HepG2 (cell line): ENCODE measurements at regions not wholly inside any gene's neighbourhood (a gene's known extent, or its start where the extent isn't known, plus 50 kb on each side); places are given as distances from the start of the nearest gene placed in this dataset.

Source experiments
- ATAC-seq: fragments of 200-7000 bp; cut with Tn5 transposase; 3 replicates; pipeline ENCODE4 v1.9.1; 2020; ENCODE audit warnings: mild to moderate bottlenecking, moderate library complexity
- BruUV-seq: library from RNA; stranded (reverse); fragments of 400-500 nt; replicated peaks from 2 replicates; lab custom pipeline; 2021; lab: Mats Ljungman, UMichigan
- CTCF ChIA-PET: fragments of 300-600 bp; formaldehyde crosslinking; extraction: SDS; loops from one replicate; lab custom pipeline; 2021; ENCODE audit warnings: low total read pairs, inconsistent platforms, low intra/inter-chr PET ratio; lab: Yijun Ruan, JAX
- POLR2A ChIA-PET: fragments of 350-600 bp; sonication (Branson Sonifier 250); formaldehyde crosslinking; loops from one replicate; lab custom pipeline; 2020; ENCODE audit warnings: antibody characterized with exemption, inconsistent platforms; lab: Yijun Ruan, JAX
- DNase-seq: peaks from one replicate; pipeline ENCODE4 v3.0.0-alpha.2; 2015; ENCODE audit warnings: low spot score
- FAIRE-seq: peaks from 3 replicates; lab custom pipeline; 2011; peaks lifted over from hg19 to GRCh38; lab: Jason Lieb, UNC
- H2AFZ ChIP-seq: one replicate; pipeline ENCODE4 v1.6.1; 2011; ENCODE audit warnings: low read length, inconsistent platforms
- H3K27ac ChIP-seq: fragments of 300-600 bp; 3 replicates; pipeline ENCODE4 v1.8.0; 2011; ENCODE audit warnings: mixed run types, mild to moderate bottlenecking, mixed read lengths, low read length, inconsistent platforms; ENCODE audit not compliant: insufficient read depth; ENCODE audit errors: extremely low read length
- H3K27me3 ChIP-seq, 2 experiments: fragments of 200-600 bp in 1 of 2; 2 replicates in 1 of 2; 3 replicates in 1 of 2; pipeline versions ENCODE4 v1.6.0 to v1.8.0; 2011; ENCODE audit warnings: low read length in 2 of 2, mild to moderate bottlenecking in 2 of 2, moderate library complexity in 2 of 2, inconsistent platforms in 1 of 2; ENCODE audit not compliant: insufficient read depth in 2 of 2, control insufficient read depth in 1 of 2
- H3K36me3 ChIP-seq, 2 experiments: fragments of 200-600 bp in 1 of 2; replicated peaks in 1 of 2; 2 replicates in 1 of 2; 3 replicates in 1 of 2; pipeline versions ENCODE4 v1.5.1 to v1.8.0; 2011; ENCODE audit warnings: low read length in 2 of 2, inconsistent platforms in 1 of 2; ENCODE audit not compliant: insufficient read depth in 2 of 2, control insufficient read depth in 1 of 2
- H3K4me1 ChIP-seq: 2 replicates; pipeline ENCODE4 v1.5.1; 2012; ENCODE audit warnings: low read length, inconsistent platforms; ENCODE audit not compliant: insufficient read depth
- H3K4me2 ChIP-seq: 2 replicates; pipeline ENCODE4 v1.6.0; 2011; ENCODE audit warnings: low read depth, low read length, inconsistent platforms
- H3K4me3 ChIP-seq, 3 experiments: fragments of 200-600 bp in 1 of 3; sonication (generic), shearing (Covaris generic) in 1 of 3; replicated peaks in 1 of 3; 2 replicates each; pipeline ENCODE4 v1.5.1; 2011 to 2016; ENCODE audit warnings: low read length in 3 of 3, inconsistent platforms in 2 of 3, low read depth in 2 of 3, mild to moderate bottlenecking in 2 of 3, control low read depth in 1 of 3, mixed read lengths in 1 of 3; ENCODE audit not compliant: insufficient read depth in 1 of 3
- H3K79me2 ChIP-seq: one replicate; pipeline ENCODE4 v1.6.1; 2011; ENCODE audit warnings: low read length, inconsistent platforms; ENCODE audit not compliant: insufficient read depth
- H3K9ac ChIP-seq: 2 replicates; pipeline ENCODE4 v1.6.0; 2011; ENCODE audit warnings: mild to moderate bottlenecking, low read depth, low read length, inconsistent platforms; ENCODE audit not compliant: insufficient read depth
- H3K9me3 ChIP-seq: 2 replicates; pipeline ENCODE4 v1.5.1; 2012; ENCODE audit warnings: mild to moderate bottlenecking, low read length
- H4K20me1 ChIP-seq: 2 replicates; pipeline ENCODE4 v1.6.0; 2011; ENCODE audit warnings: inconsistent platforms, mild to moderate bottlenecking, low read length, moderate library complexity; ENCODE audit not compliant: insufficient read depth
- BCL3 ChIP-seq: sonication (generic); formaldehyde crosslinking; IDR thresholded peaks from 2 replicates; pipeline ENCODE4 v1.5.1; 2020; ENCODE audit warnings: mild to moderate bottlenecking, missing genetic modification reagents, moderate library complexity
- CBX5 ChIP-seq: sonication (generic); formaldehyde crosslinking; IDR thresholded peaks from 2 replicates; pipeline ENCODE4 v1.4.0; 2020; ENCODE audit warnings: missing genetic modification reagents, borderline replicate concordance
- HDAC2 ChIP-seq: sonication (generic); formaldehyde crosslinking; IDR thresholded peaks from 2 replicates; pipeline ENCODE4 v1.4.0; 2020; ENCODE audit warnings: missing genetic modification reagents
- NR1H2 ChIP-seq: sonication (generic); formaldehyde crosslinking; IDR thresholded peaks from 2 replicates; pipeline ENCODE4 v1.8.1; 2022; ENCODE audit warnings: low read depth, missing genetic modification reagents, borderline replicate concordance
- ZFP41 ChIP-seq: sonication (generic); formaldehyde crosslinking; IDR thresholded peaks from 2 replicates; pipeline ENCODE4 v1.4.0; 2020; ENCODE audit warnings: mild to moderate bottlenecking, missing genetic modification reagents, borderline replicate concordance
- ZMAT3 ChIP-seq: sonication (generic); formaldehyde crosslinking; conservative IDR thresholded peaks from 2 replicates; pipeline ENCODE4 v1.7.0; 2021; ENCODE audit warnings: missing genetic modification reagents
- ZNF552 ChIP-seq: sonication (generic); formaldehyde crosslinking; IDR thresholded peaks from 2 replicates; pipeline ENCODE4 v1.9.0; 2022; ENCODE audit warnings: missing genetic modification reagents, mild to moderate bottlenecking, borderline replicate concordance
- WGBS: methylation state at CpG from one replicate; pipeline ENCODE4 v1.1.6; 2017; ENCODE audit warnings: low lambda C conversion rate; 5-methylcytosine and 5-hydroxymethylcytosine counted together
- in situ Hi-C: cut with HindIII; loops from 2 replicates; pipeline ENCODE4 v1.10.0; 2017; ENCODE audit warnings: low pct_unique_long_range_greater_than_20kb; ENCODE audit not compliant: extremely low pct_ligation_motif_present
- intact Hi-C: fragments of 100-400 bp; cut with micrococcal nuclease; formaldehyde crosslinking; loops from one replicate; pipeline ENCODE4 v1.10.0; 2022; ENCODE audit not compliant: unreplicated experiment
- TF ChIP-seq, protein P1 (sequence below): fragments of 450-650 bp; IDR thresholded peaks from 2 replicates; pipeline ENCODE4 v1.6.1; 2017

- TF ChIP-seq ZFP41 (CRISPR knock-in tag) (no peak), ZMAT3 (no peak), NR1H2 (CRISPR knock-in tag) (no peak), ZNF552 (CRISPR knock-in tag) (no peak)
Observed at GRCh38 chr1:245054105-245054504, 100.7 kb upstream of the KIF26B start (continued).

- ATAC-seq, result no peak
- Histone ChIP-seq H3K79me2 (no peaks in the 10 kb centered on the region), H2AFZ (no peak overlapping the region), H3K4me2 (no peak overlapping the region), H4K20me1 (no peaks in the 10 kb centered on the region), H3K27ac (no peak overlapping the region), H3K4me3 (no peak overlapping the region), H3K36me3 (no peaks in the 10 kb centered on the region), H3K9ac (no peak overlapping the region), H3K9me3 (no peaks in the 10 kb centered on the region), H3K27me3 (no peaks in the 10 kb centered on the region), H3K4me1 (peaks cover 27% of the 10 kb centered on the region)
- no TSS peak for BruUV-seq
- 97% methylated on average over 10 of the region's 10 CpGs for WGBS
- CTCF ChIA-PET, result no interaction called here
- no peak for FAIRE-seq
- intact Hi-C loops, result no loop called here
- in situ Hi-C loops, result no loop called here
- TF ChIP-seq CBX5 (no peak), HDAC2 (no peak), BCL3 (CRISPR knock-in tag) (no peak)
- TF ChIP-seq, protein P1, sequence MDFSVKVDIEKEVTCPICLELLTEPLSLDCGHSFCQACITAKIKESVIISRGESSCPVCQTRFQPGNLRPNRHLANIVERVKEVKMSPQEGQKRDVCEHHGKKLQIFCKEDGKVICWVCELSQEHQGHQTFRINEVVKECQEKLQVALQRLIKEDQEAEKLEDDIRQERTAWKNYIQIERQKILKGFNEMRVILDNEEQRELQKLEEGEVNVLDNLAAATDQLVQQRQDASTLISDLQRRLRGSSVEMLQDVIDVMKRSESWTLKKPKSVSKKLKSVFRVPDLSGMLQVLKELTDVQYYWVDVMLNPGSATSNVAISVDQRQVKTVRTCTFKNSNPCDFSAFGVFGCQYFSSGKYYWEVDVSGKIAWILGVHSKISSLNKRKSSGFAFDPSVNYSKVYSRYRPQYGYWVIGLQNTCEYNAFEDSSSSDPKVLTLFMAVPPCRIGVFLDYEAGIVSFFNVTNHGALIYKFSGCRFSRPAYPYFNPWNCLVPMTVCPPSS, result no peak
- POLR2A ChIA-PET, result interaction anchor here (1.5 to 1.8 kb wide), 2 partner anchors 8 to 9 kb away, joined by 4 read pairs; no protein-coding TSS in a partner anchor
- no peak for DNase-seq
Observed at GRCh38 chr1:245052258-245052657, 102.5 kb upstream of the KIF26B start.
